ENCODE measurements at regions not wholly inside any gene's neighbourhood (a gene's known extent, or its start where the extent isn't known, plus 50 kb on each side); places are given as distances from the start of the nearest gene placed in this dataset.

DNA sequence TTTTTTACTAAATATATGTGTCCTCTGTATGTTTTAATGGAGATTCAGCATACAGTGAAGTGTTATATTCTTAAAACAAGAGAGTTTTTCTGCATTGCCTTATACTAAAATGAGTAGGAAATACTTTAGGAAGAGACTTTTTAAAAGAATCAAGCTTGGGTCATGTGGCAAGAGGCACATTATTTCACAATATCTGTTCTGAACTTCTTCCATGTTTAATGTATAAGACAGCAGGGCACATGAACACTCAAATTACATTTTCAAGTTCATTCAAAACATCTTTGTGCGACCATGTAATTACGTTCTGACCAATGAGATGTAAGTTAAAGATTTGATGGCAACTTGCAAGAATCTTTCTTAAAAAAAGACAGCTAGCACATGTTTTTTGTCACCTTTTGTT lies 1055.9 kb downstream of the NR2F1-AS1 start:
- 85% methylated on average over 2 of the region's 2 CpGs for WGBS (ENCODE audit: insufficient coverage, low coverage, low lambda C conversion rate, missing lambda C conversion rate)
- no peaks in the 10 kb centered on the region for H3K9me3 ChIP-seq

DNA sequence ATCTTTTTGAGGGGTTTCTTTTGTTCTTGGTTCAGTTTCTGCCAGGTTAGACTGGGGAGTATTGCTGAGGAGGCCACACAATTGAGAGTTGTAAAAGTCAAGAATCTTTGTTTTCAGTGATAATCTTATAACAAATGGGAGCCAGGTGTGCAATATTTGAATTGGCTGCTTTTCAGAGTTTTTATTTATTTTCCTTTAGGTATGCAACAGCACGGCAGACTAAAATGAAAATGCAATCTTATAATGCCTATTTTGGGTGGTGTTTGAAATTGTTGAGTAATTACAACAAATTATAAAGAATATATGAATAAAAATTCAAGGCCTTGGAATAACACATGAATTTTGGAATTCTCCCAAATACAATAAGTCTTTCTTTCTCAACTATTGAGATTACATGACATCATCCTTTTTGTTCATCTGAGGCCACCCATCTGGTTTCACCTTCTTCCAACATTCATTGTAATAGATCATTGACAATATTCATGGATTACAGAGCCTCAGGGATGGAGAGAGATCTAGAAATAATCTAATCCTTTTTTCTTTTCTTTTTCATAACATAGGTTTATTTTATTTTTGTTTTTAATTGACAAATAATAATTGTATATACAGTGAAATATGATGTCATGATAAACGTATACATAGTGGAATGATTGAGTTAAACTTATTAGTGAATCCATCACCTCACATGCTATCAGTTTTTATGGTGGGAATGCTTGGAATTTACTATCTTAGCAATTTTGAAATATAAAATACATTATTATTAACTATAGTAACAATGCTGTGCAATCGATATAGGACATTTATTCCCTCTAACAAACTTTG lies 1061.0 kb downstream of the NR2F1-AS1 start:
- no peaks in the 10 kb centered on the region for H3K9me3 ChIP-seq
- intact Hi-C loops (cut with DNase I), result no loop called here
- ATAC-seq (peak; percentile 40 to 67 (median 61)), DNase-seq (no peak)
- WGBS (ENCODE audit: insufficient coverage, low coverage, low lambda C conversion rate, missing lambda C conversion rate), result 63% methylated on average over 3 of the region's 3 CpGs
- no peak overlapping the region for H3K4me3 ChIP-seq
- no peak overlapping the region for H3K27ac ChIP-seq
- no peaks in the 10 kb centered on the region for H3K27me3 ChIP-seq
- H3K36me3 ChIP-seq, result no peaks in the 10 kb centered on the region
- no peak for TF ChIP-seq POLR2A (IDR thresholded peaks at IDR 0.05)
- TF ChIP-seq, protein P1, sequence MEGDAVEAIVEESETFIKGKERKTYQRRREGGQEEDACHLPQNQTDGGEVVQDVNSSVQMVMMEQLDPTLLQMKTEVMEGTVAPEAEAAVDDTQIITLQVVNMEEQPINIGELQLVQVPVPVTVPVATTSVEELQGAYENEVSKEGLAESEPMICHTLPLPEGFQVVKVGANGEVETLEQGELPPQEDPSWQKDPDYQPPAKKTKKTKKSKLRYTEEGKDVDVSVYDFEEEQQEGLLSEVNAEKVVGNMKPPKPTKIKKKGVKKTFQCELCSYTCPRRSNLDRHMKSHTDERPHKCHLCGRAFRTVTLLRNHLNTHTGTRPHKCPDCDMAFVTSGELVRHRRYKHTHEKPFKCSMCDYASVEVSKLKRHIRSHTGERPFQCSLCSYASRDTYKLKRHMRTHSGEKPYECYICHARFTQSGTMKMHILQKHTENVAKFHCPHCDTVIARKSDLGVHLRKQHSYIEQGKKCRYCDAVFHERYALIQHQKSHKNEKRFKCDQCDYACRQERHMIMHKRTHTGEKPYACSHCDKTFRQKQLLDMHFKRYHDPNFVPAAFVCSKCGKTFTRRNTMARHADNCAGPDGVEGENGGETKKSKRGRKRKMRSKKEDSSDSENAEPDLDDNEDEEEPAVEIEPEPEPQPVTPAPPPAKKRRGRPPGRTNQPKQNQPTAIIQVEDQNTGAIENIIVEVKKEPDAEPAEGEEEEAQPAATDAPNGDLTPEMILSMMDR (IDR thresholded peaks at IDR 0.05), result no peak
- no peaks in the 10 kb centered on the region for H3K4me1 ChIP-seq

More for the DNA sequence above, 1055.9 kb downstream of the NR2F1-AS1 start:
- DNase-seq, result no peak
- Histone ChIP-seq H3K27me3 (no peaks in the 10 kb centered on the region), H3K36me3 (no peaks in the 10 kb centered on the region), H3K27ac (no peak overlapping the region), H3K4me3 (no peak overlapping the region), H3K4me1 (no peaks in the 10 kb centered on the region)
- TF ChIP-seq, protein P1 (IDR thresholded peaks at IDR 0.05), result no peak
- no peak for TF ChIP-seq POLR2A (IDR thresholded peaks at IDR 0.05)
- ATAC-seq, result no peak
- intact Hi-C loops (cut with DNase I), result no loop called here

DNA sequence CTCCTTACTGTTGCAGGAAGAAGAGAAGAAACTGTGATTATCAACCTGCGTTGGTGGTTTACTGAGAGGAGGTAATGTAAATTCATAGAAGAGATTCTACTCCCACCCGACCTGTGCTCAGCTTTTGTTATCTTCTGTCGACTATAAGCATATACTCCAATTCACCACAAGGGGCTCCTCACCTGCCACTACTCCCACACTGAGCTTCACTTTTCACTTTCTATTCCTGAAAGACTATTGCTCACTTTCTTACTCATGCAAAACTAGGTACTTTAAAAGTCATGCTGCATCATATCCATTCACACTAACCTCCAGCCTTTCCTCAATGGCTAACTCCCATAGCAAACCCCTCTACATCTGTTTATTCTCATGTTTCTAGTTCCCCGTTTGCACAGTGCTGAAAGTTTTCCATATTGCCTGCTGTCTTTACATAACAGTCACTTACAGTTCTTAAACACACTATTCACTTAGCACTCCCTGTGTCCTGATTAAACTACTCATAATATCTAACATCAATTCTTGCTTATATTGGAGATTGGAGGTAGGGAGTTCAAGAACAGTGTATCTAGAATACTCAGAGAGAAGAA lies 1062.6 kb downstream of the NR2F1-AS1 start:
- no peaks in the 10 kb centered on the region for H3K27me3 ChIP-seq
- WGBS (ENCODE audit: insufficient coverage, low coverage, low lambda C conversion rate, missing lambda C conversion rate), result 14% methylated on average over 4 of the region's 4 CpGs
- intact Hi-C loops (cut with DNase I), result no loop called here
- DNase-seq, result no peak
- no peaks in the 10 kb centered on the region for H3K36me3 ChIP-seq
- no peak overlapping the region for H3K4me3 ChIP-seq
- no peak overlapping the region for H3K27ac ChIP-seq
- ATAC-seq, result peak; percentile 92 to 98 (median 94)
- H3K4me1 ChIP-seq, result no peaks in the 10 kb centered on the region
- no peaks in the 10 kb centered on the region for H3K9me3 ChIP-seq
- TF ChIP-seq, protein P1 (IDR thresholded peaks at IDR 0.05), result peak; percentile 63 to 70 (median 69)
- TF ChIP-seq POLR2A (IDR thresholded peaks at IDR 0.05), result no peak

DNA sequence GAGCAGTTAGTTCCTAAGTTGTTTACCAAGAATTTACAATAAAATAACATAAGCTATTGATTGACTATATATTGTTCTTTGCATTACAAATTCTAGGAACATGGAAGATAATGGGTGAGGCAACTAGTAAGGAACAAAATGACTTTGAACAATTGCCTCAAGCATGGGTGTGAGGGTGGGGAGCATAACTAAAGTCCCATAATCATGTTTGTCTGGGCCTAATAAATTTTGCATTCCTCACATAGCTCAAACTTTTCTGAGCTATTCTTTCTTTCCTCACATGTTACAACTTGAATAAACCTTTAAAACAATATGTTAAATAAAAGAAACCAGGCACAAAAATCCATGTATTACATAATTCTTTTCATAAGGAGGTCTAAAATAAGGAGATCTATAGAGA lies 1066.1 kb downstream of the NR2F1-AS1 start:
- H3K9me3 ChIP-seq, result peaks cover 0 to 5% (median 0%) of the 10 kb centered on the region in 4 donors
- no peak overlapping the region for H3K4me3 ChIP-seq
- H3K27ac ChIP-seq, result no peak overlapping the region
- H3K27me3 ChIP-seq, result no peaks in the 10 kb centered on the region
- intact Hi-C loops (cut with DNase I), result no loop called here
- H3K36me3 ChIP-seq, result no peaks in the 10 kb centered on the region
- no peak for TF ChIP-seq POLR2A (IDR thresholded peaks at IDR 0.05)
- TF ChIP-seq, protein P1 (IDR thresholded peaks at IDR 0.05), result no peak
- ATAC-seq, result no peak
- no peak for DNase-seq
- no peaks in the 10 kb centered on the region for H3K4me1 ChIP-seq
